H1 (cell line): ENCODE measurements at regions not wholly inside any gene's neighbourhood (a gene's known extent, or its start where the extent isn't known, plus 50 kb on each side); places are given as distances from the start of the nearest gene placed in this dataset.

Experiments used
- CTCF ChIA-PET: fragments of 300-600 bp; sonication (Branson Sonifier 250); formaldehyde crosslinking; loops from one replicate; lab custom pipeline; 2021; ENCODE audit not compliant: partially characterized antibody; lab: Charles Lee
- POLR2A ChIA-PET: fragments of 300-600 bp; sonication (Branson Sonifier 250); formaldehyde crosslinking; loops from one replicate; lab custom pipeline; 2021; ENCODE audit warnings: inconsistent platforms; ENCODE audit not compliant: partially characterized antibody; lab: Charles Lee
- DNase-seq, 2 experiments: peaks; one replicate each; pipeline versions ENCODE4 v3.0.0 to v3.0.0-alpha.2; 2010 to 2022; ENCODE audit warnings: low spot score in 2 of 2, low read depth in 1 of 2, mixed read lengths in 1 of 2
- FAIRE-seq: peaks from 2 replicates; lab custom pipeline; 2011; peaks lifted over from hg19 to GRCh38; lab: Jason Lieb, UNC
- H2AFZ ChIP-seq: 2 replicates; pipeline ENCODE4 v1.8.1; 2012; ENCODE audit warnings: low read length, inconsistent platforms
- H2AK5ac ChIP-seq: 2 replicates; pipeline ENCODE4 v1.6.1; 2013; ENCODE audit warnings: low read depth, low read length
- H2BK120ac ChIP-seq: replicated peaks from 2 replicates; pipeline ENCODE3; 2013; ENCODE audit warnings: low read depth, low read length, inconsistent platforms
- H2BK12ac ChIP-seq: 2 replicates; pipeline ENCODE4 v1.6.1; 2013; ENCODE audit warnings: low read depth, low read length
- H2BK15ac ChIP-seq: 2 replicates; pipeline ENCODE4 v1.6.1; 2013; ENCODE audit warnings: low read length
- H2BK20ac ChIP-seq: 2 replicates; pipeline ENCODE4 v1.6.1; 2013; ENCODE audit warnings: low read length
- H2BK5ac ChIP-seq: 2 replicates; pipeline ENCODE4 v1.6.1; 2013; ENCODE audit warnings: low read depth, low read length
- H3K14ac ChIP-seq: 2 replicates; pipeline ENCODE4 v1.6.1; 2013; ENCODE audit warnings: inconsistent platforms; ENCODE audit not compliant: insufficient read length
- H3K18ac ChIP-seq: 2 replicates; pipeline ENCODE4 v1.6.1; 2013; ENCODE audit warnings: low read length; ENCODE audit errors: extremely low read depth
- H3K23ac ChIP-seq: 2 replicates; pipeline ENCODE4 v1.6.1; 2013; ENCODE audit warnings: inconsistent platforms; ENCODE audit not compliant: insufficient read length
- H3K23me2 ChIP-seq: 2 replicates; pipeline ENCODE4 v1.6.1; 2013; ENCODE audit warnings: low read depth, low read length
- H3K27ac ChIP-seq: 2 replicates; pipeline ENCODE4 v1.6.1; 2011; ENCODE audit warnings: low read depth, low read length, inconsistent platforms
- H3K27me3 ChIP-seq, 4 experiments: replicated peaks in 1 of 4; 1 replicate in 1 of 4; 2 replicates in 3 of 4; pipeline versions ENCODE4 v1.6.1 to v1.8.1; 2011 to 2013; ENCODE audit warnings: low read length in 3 of 4, mild to moderate bottlenecking in 3 of 4, inconsistent platforms in 2 of 4, mixed read lengths in 2 of 4, moderate library complexity in 1 of 4; ENCODE audit not compliant: control insufficient read depth in 3 of 4, insufficient read depth in 3 of 4; ENCODE audit errors: extremely low read depth in 1 of 4
- H3K36me3 ChIP-seq, 4 experiments: 2 replicates each; pipeline versions ENCODE4 v1.6.1 to v1.8.1; 2011 to 2013; ENCODE audit warnings: mild to moderate bottlenecking in 4 of 4, low read length in 3 of 4, moderate library complexity in 2 of 4, control low read depth in 1 of 4, inconsistent platforms in 1 of 4; ENCODE audit not compliant: insufficient read depth in 4 of 4, control insufficient read depth in 2 of 4
- H3K4ac ChIP-seq: replicated peaks from 2 replicates; pipeline ENCODE3; 2013; ENCODE audit warnings: low read length, low read depth, mixed read lengths, inconsistent platforms; ENCODE audit not compliant: insufficient read length
- H3K4me1 ChIP-seq, 4 experiments: replicated peaks in 1 of 4; 1 replicate in 1 of 4; 2 replicates in 3 of 4; pipeline versions ENCODE4 v1.6.1 to v1.8.1; 2011 to 2013; ENCODE audit warnings: low read length in 3 of 4, inconsistent platforms in 2 of 4, mixed read lengths in 1 of 4; ENCODE audit not compliant: insufficient read depth in 4 of 4, control insufficient read depth in 3 of 4
- H3K4me2 ChIP-seq, 2 experiments: 2 replicates each; pipeline versions ENCODE4 v1.6.1 to v1.8.1; 2011 to 2013; ENCODE audit warnings: low read depth in 2 of 2, low read length in 2 of 2, control low read depth in 1 of 2, inconsistent platforms in 1 of 2, mild to moderate bottlenecking in 1 of 2; ENCODE audit not compliant: insufficient read depth in 1 of 2
- H3K4me3 ChIP-seq, 4 experiments: fragments of 200-600, 300-600 bp in 1 of 4; sonication (generic), shearing (Covaris generic), sonication (Bioruptor Twin) in 1 of 4; 2 replicates each; pipeline versions ENCODE4 v1.5.1 to v1.8.1; 2011 to 2016; ENCODE audit warnings: low read length in 4 of 4, low read depth in 3 of 4, control low read depth in 2 of 4, inconsistent platforms in 2 of 4, mild to moderate bottlenecking in 2 of 4, mixed read lengths in 1 of 4, moderate library complexity in 1 of 4; ENCODE audit not compliant: insufficient read depth in 2 of 4; ENCODE audit errors: extremely low read depth in 1 of 4
- H3K56ac ChIP-seq: replicated peaks from 2 replicates; pipeline ENCODE3; 2013; ENCODE audit warnings: low read depth, mild to moderate bottlenecking, mixed read lengths, low read length, inconsistent platforms; ENCODE audit not compliant: insufficient read length
- H3K79me1 ChIP-seq: 2 replicates; pipeline ENCODE4 v1.6.1; 2013; ENCODE audit warnings: low read depth, low read length, control low read depth
- H3K79me2 ChIP-seq, 2 experiments: 2 replicates each; pipeline versions ENCODE4 v1.6.1 to v1.8.1; 2012 to 2013; ENCODE audit warnings: low read length in 2 of 2, mild to moderate bottlenecking in 2 of 2, inconsistent platforms in 1 of 2; ENCODE audit not compliant: insufficient read depth in 2 of 2, control insufficient read depth in 1 of 2
- H3K9ac ChIP-seq, 4 experiments: replicated peaks in 1 of 4; 1 replicate in 1 of 4; 2 replicates in 3 of 4; pipeline versions ENCODE4 v1.6.1 to v1.8.1; 2011 to 2013; ENCODE audit warnings: low read depth in 3 of 4, low read length in 3 of 4, control low read depth in 2 of 4, mild to moderate bottlenecking in 2 of 4, moderate library complexity in 2 of 4, inconsistent platforms in 1 of 4; ENCODE audit errors: extremely low read depth in 1 of 4
- H3K9me3 ChIP-seq, 2 experiments: 2 replicates each; pipeline versions ENCODE4 v1.6.1 to v1.8.1; 2012 to 2013; ENCODE audit warnings: mild to moderate bottlenecking in 2 of 2, moderate library complexity in 2 of 2, control low read depth in 1 of 2, inconsistent platforms in 1 of 2, low read depth in 1 of 2, low read length in 1 of 2, mixed read lengths in 1 of 2; ENCODE audit not compliant: insufficient read depth in 2 of 2
- H4K20me1 ChIP-seq, 2 experiments: replicated peaks in 1 of 2; 2 replicates each; pipeline versions ENCODE3 to v1.8.1; 2011 to 2013; ENCODE audit warnings: inconsistent platforms in 2 of 2, low read length in 2 of 2, mild to moderate bottlenecking in 1 of 2; ENCODE audit not compliant: insufficient read depth in 2 of 2, control insufficient read depth in 1 of 2
- H4K5ac ChIP-seq: 2 replicates; pipeline ENCODE4 v1.6.1; 2013; ENCODE audit warnings: low read length, low read depth, mixed read lengths, inconsistent platforms; ENCODE audit not compliant: insufficient read length
- H4K8ac ChIP-seq: 2 replicates; pipeline ENCODE4 v1.8.0; 2013; ENCODE audit warnings: mild to moderate bottlenecking, moderate library complexity, low read length, inconsistent platforms; ENCODE audit not compliant: insufficient read depth; ENCODE audit errors: extremely low read depth
- H4K91ac ChIP-seq: replicated peaks from 2 replicates; pipeline ENCODE3; 2013; ENCODE audit warnings: low read length, mixed read lengths, inconsistent platforms; ENCODE audit not compliant: insufficient read length
- EP300 ChIP-seq, 2 experiments: IDR thresholded peaks; 1 replicate in 1 of 2; 2 replicates in 1 of 2; pipeline ENCODE4 v1.6.1; 2011 to 2012; ENCODE audit warnings: low read depth in 2 of 2, low read length in 2 of 2, mild to moderate bottlenecking in 2 of 2, borderline replicate concordance in 1 of 2, inconsistent platforms in 1 of 2, moderate library complexity in 1 of 2
- RAD21 ChIP-seq, 2 experiments: IDR thresholded peaks in 1 of 2; conservative IDR thresholded peaks in 1 of 2; 2 replicates each; pipeline ENCODE4 v1.6.1; 2011; ENCODE audit warnings: low read depth in 2 of 2, low read length in 2 of 2, improper control_type of control experiment in 1 of 2, inconsistent platforms in 1 of 2, mild to moderate bottlenecking in 1 of 2, moderate library complexity in 1 of 2
- RNF2 ChIP-seq: fragments of 200-900, 300-1000 bp; sonication (generic); IDR thresholded peaks from 2 replicates; pipeline ENCODE4 v1.7.1; 2016; ENCODE audit warnings: borderline replicate concordance, low read depth, mild to moderate bottlenecking, antibody characterized with exemption, low read length; ENCODE audit not compliant: poor library complexity, severe bottlenecking; ENCODE audit errors: missing control alignments
- SIX5 ChIP-seq: IDR thresholded peaks from 2 replicates; pipeline ENCODE4 v1.6.1; 2011; ENCODE audit warnings: mild to moderate bottlenecking, low read depth, low read length
- WGBS, 2 experiments: shearing (Covaris generic) in 1 of 2; methylation state at CpG; one replicate each; pipeline versions ENCODE4 v1.1.6 to v1.1.7; 2013 to 2015; ENCODE audit warnings: low lambda C conversion rate in 2 of 2, mixed read lengths in 2 of 2, inconsistent platforms in 1 of 2, low coverage in 1 of 2, missing lambda C conversion rate in 1 of 2; ENCODE audit not compliant: insufficient replicate concordance in 2 of 2, insufficient coverage in 1 of 2, insufficient read length in 1 of 2; ENCODE audit errors: extremely low coverage in 1 of 2, missing lambda C conversion rate in 1 of 2; 5-methylcytosine and 5-hydroxymethylcytosine counted together

DNA sequence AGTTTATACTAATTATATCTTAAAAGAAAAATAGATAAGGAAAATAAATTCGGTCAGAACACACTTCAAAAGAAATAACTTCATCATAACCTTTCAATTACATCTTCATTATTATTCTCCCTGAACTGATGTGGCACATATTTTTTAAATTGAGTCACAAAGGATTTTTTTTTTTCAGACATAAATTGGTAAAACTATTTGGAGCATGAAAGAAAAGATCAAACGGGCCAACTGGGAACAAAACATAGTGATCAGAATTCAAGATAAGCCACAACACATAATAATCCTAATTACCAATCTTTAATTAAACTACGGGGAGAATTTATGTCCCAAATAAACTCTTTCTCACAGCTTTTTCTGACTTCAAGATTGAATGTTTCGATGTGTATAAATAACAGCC, 258.2 kb upstream of the MAGI2 start:
- H3K23me2 ChIP-seq = no peaks in the 10 kb centered on the region
- H2BK120ac ChIP-seq = no peak overlapping the region
- H3K4me2 ChIP-seq = no peak overlapping the region
- no peak overlapping the region for H3K18ac ChIP-seq
- no peak overlapping the region for H3K4me3 ChIP-seq
- no peak overlapping the region for H3K27ac ChIP-seq
- H2BK15ac ChIP-seq = no peak overlapping the region
- no peaks in the 10 kb centered on the region for H3K27me3 ChIP-seq
- no peaks in the 10 kb centered on the region for H4K20me1 ChIP-seq
- WGBS, 2 experiments = 90% methylated on average over 4 of the region's 4 CpGs; no CpG with 5 or more reads in 1 of the 2 experiments
- H2AK5ac ChIP-seq = no peak overlapping the region
- no peak overlapping the region for H3K14ac ChIP-seq
- H3K23ac ChIP-seq = no peak overlapping the region
- H2BK5ac ChIP-seq = no peak overlapping the region
- no peak overlapping the region for H3K56ac ChIP-seq
- ChIA-PET POLR2A (no interaction called here), CTCF (no interaction called here)
- no peak overlapping the region for H3K4ac ChIP-seq
- H2BK12ac ChIP-seq = no peak overlapping the region
- DNase-seq = no peak
- H3K79me1 ChIP-seq = no peaks in the 10 kb centered on the region
- TF ChIP-seq SIX5 = no peak
- TF ChIP-seq EP300 (IDR thresholded peaks at IDR 0.05; ENCODE audit: borderline replicate concordance in 1 of 2, low read depth in 2 of 2, low read length in 2 of 2) = no peak
- no peak for TF ChIP-seq RAD21 (IDR thresholded peaks at IDR 0.05 in 1 of 2, conservative IDR thresholded peaks at IDR 0.05 in 1 of 2; ENCODE audit: low read depth in 2 of 2, low read length in 2 of 2)
- TF ChIP-seq RNF2 = no peak
- no peak overlapping the region for H3K9ac ChIP-seq
- no peaks in the 10 kb centered on the region for H3K79me2 ChIP-seq
- no peak for FAIRE-seq
- H3K9me3 ChIP-seq = no peaks in the 10 kb centered on the region
- H2BK20ac ChIP-seq = no peak overlapping the region
- H3K4me1 ChIP-seq = no peaks in the 10 kb centered on the region
- no peak overlapping the region for H4K5ac ChIP-seq
- H4K91ac ChIP-seq = no peak overlapping the region
- H4K8ac ChIP-seq = no peak overlapping the region
- no peak overlapping the region for H2AFZ ChIP-seq
- H3K36me3 ChIP-seq = no peaks in the 10 kb centered on the region
